ENCODE measurements at regions not wholly inside any gene's neighbourhood (a gene's known extent, or its start where the extent isn't known, plus 50 kb on each side); places are given as distances from the start of the nearest gene placed in this dataset.
"Not testable (repeated sequence)": the region's sequence is repeated elsewhere in the genome, so short reads cannot be mapped to it uniquely, and the experiment has no call there.

- no peak for DNase-seq (ENCODE audit: extremely low read depth in 1 of 2, low read depth in 1 of 2)
Measured at GRCh38 chr6:102848210-102848609, 1454.7 kb downstream of the GRIK2 start.

GRCh38 chr6:102841060-102841459 is 1447.6 kb downstream of the GRIK2 start:
- no peak for DNase-seq (ENCODE audit: extremely low read depth in 1 of 2, low read depth in 1 of 2)

- no peak for DNase-seq (ENCODE audit: extremely low read depth in 1 of 2, low read depth in 1 of 2)
Measured at GRCh38 chr6:102832021-102832420, 1438.5 kb downstream of the GRIK2 start.

- DNase-seq (ENCODE audit: extremely low read depth in 1 of 2, low read depth in 1 of 2), result no peak
Measured at GRCh38 chr6:102820098-102820497, 1426.6 kb downstream of the GRIK2 start.

GRCh38 chr6:102815207-102815606 is 1421.7 kb downstream of the GRIK2 start:
- no peak for DNase-seq (ENCODE audit: extremely low read depth in 1 of 2, low read depth in 1 of 2)

GRCh38 chr6:102813489-102814275 is 1420.2 kb downstream of the GRIK2 start:
- no peak for DNase-seq (ENCODE audit: extremely low read depth in 1 of 2, low read depth in 1 of 2)

- DNase-seq (ENCODE audit: extremely low read depth in 1 of 2, low read depth in 1 of 2), result no peak
Measured at GRCh38 chr6:102812242-102812641, 1418.7 kb downstream of the GRIK2 start.

GRCh38 chr6:102808944-102809505 is 1415.5 kb downstream of the GRIK2 start:
- not testable (repeated sequence) for DNase-seq (ENCODE audit: extremely low read depth in 1 of 2, low read depth in 1 of 2)

- DNase-seq (ENCODE audit: extremely low read depth in 1 of 2, low read depth in 1 of 2), result no peak
Measured at GRCh38 chr6:102799051-102799450, 1405.5 kb downstream of the GRIK2 start.

- DNase-seq (ENCODE audit: extremely low read depth in 1 of 2, low read depth in 1 of 2), result no peak
Measured at GRCh38 chr6:102798636-102799035, 1405.1 kb downstream of the GRIK2 start.

GRCh38 chr6:102793752-102794151 is 1400.2 kb downstream of the GRIK2 start:
- DNase-seq (ENCODE audit: extremely low read depth in 1 of 2, low read depth in 1 of 2), result no peak

GRCh38 chr6:102774326-102774725 is 1380.8 kb downstream of the GRIK2 start:
- no peak for DNase-seq (ENCODE audit: extremely low read depth in 1 of 2, low read depth in 1 of 2)

GRCh38 chr6:102773636-102774035 is 1380.1 kb downstream of the GRIK2 start:
- DNase-seq (ENCODE audit: extremely low read depth in 1 of 2, low read depth in 1 of 2), result no peak

- DNase-seq (ENCODE audit: extremely low read depth in 1 of 2, low read depth in 1 of 2), result no peak
Measured at GRCh38 chr6:102766963-102767362, 1373.5 kb downstream of the GRIK2 start.

- DNase-seq (ENCODE audit: extremely low read depth in 1 of 2, low read depth in 1 of 2), result no peak
Measured at GRCh38 chr6:102764317-102764716, 1370.8 kb downstream of the GRIK2 start.

- no peak for DNase-seq (ENCODE audit: extremely low read depth in 1 of 2, low read depth in 1 of 2)
Measured at GRCh38 chr6:102763891-102764290, 1370.4 kb downstream of the GRIK2 start.

GRCh38 chr6:102761872-102762271 is 1368.4 kb downstream of the GRIK2 start:
- no peak for DNase-seq (ENCODE audit: extremely low read depth in 1 of 2, low read depth in 1 of 2)

- DNase-seq (ENCODE audit: extremely low read depth in 1 of 2, low read depth in 1 of 2), result no peak
Measured at GRCh38 chr6:102759415-102759814, 1365.9 kb downstream of the GRIK2 start.

GRCh38 chr6:102758536-102758935 is 1365.0 kb downstream of the GRIK2 start:
- not testable (repeated sequence) for DNase-seq (ENCODE audit: extremely low read depth in 1 of 2, low read depth in 1 of 2)

GRCh38 chr6:102749210-102749971 is 1355.9 kb downstream of the GRIK2 start:
- DNase-seq (ENCODE audit: extremely low read depth in 1 of 2, low read depth in 1 of 2), result no peak

- no peak for DNase-seq (ENCODE audit: extremely low read depth in 1 of 2, low read depth in 1 of 2)
Measured at GRCh38 chr6:102746941-102747340, 1353.4 kb downstream of the GRIK2 start.

All from stimulated activated CD8-positive, alpha-beta memory T cell treated with anti-CD3 and anti-CD28 coated beads, Interleukin-7, amount 100 ng/mL, for 48 hours (primary cell).